Body of pancreas (tissue), 4 donors: ENCODE measurements at regions not wholly inside any gene's neighbourhood (a gene's known extent, or its start where the extent isn't known, plus 50 kb on each side); places are given as distances from the start of the nearest gene placed in this dataset.

Experiments
- CTCF ChIP-seq, 7 experiments: fragments of 450-650 bp in 4 of 7; fragments of 200-600 bp in 3 of 7; sonication (generic) in 3 of 7; IDR thresholded peaks; one replicate each; pipeline ENCODE4 v1.5.1; 2016 to 2019; ENCODE audit warnings: antibody characterized with exemption in 7 of 7
- POLR2A ChIP-seq, 3 donors: fragments of 450-650 bp; IDR thresholded peaks; one replicate each; pipeline ENCODE4 v1.6.1; 2016; ENCODE audit warnings: antibody characterized with exemption in 3 of 3, mild to moderate bottlenecking in 2 of 3

- TF ChIP-seq CTCF (IDR thresholded peaks at IDR 0.05): no peak
- no peak for TF ChIP-seq POLR2A (IDR thresholded peaks at IDR 0.05)
Measured at GRCh38 chr22:47759909-47760308, 997.5 kb downstream of the TBC1D22A start.
